Panc1 (cell line): ENCODE measurements at regions not wholly inside any gene's neighbourhood (a gene's known extent, or its start where the extent isn't known, plus 50 kb on each side); places are given as distances from the start of the nearest gene placed in this dataset.

ENCODE experiments used
- POLR2AphosphoS5 ChIP-seq: IDR thresholded peaks from 2 replicates; pipeline ENCODE4 v1.6.1; 2012; ENCODE audit warnings: mild to moderate bottlenecking, low read depth, low read length, moderate library complexity
- REST ChIP-seq, 2 experiments: IDR thresholded peaks; 2 replicates each; pipeline ENCODE4 v1.6.1; 2011 to 2012; ENCODE audit warnings: low read depth in 2 of 2, control low read depth in 1 of 2, low read length in 1 of 2, mild to moderate bottlenecking in 1 of 2, moderate library complexity in 1 of 2; ENCODE audit not compliant: insufficient read depth in 1 of 2
- SIN3A ChIP-seq: IDR thresholded peaks from 2 replicates; pipeline ENCODE4 v1.6.1; 2012; ENCODE audit warnings: low read depth, mild to moderate bottlenecking, low read length, moderate library complexity, borderline replicate concordance; ENCODE audit not compliant: insufficient read depth
- TF ChIP-seq, protein P1 (sequence below): fragments of 450-650 bp; IDR thresholded peaks from 2 replicates; pipeline ENCODE4 v1.5.1; 2017; ENCODE audit warnings: mild to moderate bottlenecking

DNA sequence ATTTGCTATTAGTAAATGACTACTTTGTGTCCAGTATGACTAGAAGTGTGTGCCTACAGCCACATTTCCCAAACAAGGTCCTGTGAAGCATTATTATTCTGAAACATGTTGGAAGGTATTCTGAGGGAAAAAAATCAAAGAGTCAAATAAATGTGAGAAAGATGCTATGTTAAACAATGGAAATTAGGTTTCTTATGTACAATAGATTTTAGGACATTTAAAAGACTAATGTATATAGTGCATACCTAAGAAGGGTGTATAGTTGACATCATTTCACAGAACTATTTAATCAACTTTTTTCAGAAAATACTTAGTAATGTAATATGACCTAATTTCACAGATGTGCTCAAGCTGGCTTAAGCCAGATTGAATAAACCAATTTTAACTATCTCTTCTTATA is 582.5 kb downstream of the USP25 start:
- TF ChIP-seq, protein P1, sequence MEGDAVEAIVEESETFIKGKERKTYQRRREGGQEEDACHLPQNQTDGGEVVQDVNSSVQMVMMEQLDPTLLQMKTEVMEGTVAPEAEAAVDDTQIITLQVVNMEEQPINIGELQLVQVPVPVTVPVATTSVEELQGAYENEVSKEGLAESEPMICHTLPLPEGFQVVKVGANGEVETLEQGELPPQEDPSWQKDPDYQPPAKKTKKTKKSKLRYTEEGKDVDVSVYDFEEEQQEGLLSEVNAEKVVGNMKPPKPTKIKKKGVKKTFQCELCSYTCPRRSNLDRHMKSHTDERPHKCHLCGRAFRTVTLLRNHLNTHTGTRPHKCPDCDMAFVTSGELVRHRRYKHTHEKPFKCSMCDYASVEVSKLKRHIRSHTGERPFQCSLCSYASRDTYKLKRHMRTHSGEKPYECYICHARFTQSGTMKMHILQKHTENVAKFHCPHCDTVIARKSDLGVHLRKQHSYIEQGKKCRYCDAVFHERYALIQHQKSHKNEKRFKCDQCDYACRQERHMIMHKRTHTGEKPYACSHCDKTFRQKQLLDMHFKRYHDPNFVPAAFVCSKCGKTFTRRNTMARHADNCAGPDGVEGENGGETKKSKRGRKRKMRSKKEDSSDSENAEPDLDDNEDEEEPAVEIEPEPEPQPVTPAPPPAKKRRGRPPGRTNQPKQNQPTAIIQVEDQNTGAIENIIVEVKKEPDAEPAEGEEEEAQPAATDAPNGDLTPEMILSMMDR = no peak
- TF ChIP-seq POLR2AphosphoS5 (no peak), REST (IDR thresholded peaks at IDR 0.05; ENCODE audit: insufficient read depth in 1 of 2, low read depth in 2 of 2, low read length in 1 of 2) (no peak), SIN3A (no peak)
